Tibial nerve (tissue), 4 donors: ENCODE measurements at regions not wholly inside any gene's neighbourhood (a gene's known extent, or its start where the extent isn't known, plus 50 kb on each side); places are given as distances from the start of the nearest gene placed in this dataset.

Experiments used
- EP300 ChIP-seq, 2 donors: sonication (generic); formaldehyde crosslinking; IDR thresholded peaks; one replicate each; pipeline ENCODE4 v1.6.1; 2017; ENCODE audit warnings: antibody characterized with exemption in 2 of 2, mild to moderate bottlenecking in 1 of 2
- TF ChIP-seq, protein P1 (sequence below), 5 experiments: fragments of 200-600 bp in 3 of 5; fragments of 450-650 bp in 2 of 5; sonication (generic) in 3 of 5; IDR thresholded peaks; one replicate each; pipeline ENCODE4 v1.5.1; 2016 to 2019; ENCODE audit warnings: antibody characterized with exemption in 5 of 5, mild to moderate bottlenecking in 3 of 5, moderate library complexity in 2 of 5

- TF ChIP-seq, protein P1, sequence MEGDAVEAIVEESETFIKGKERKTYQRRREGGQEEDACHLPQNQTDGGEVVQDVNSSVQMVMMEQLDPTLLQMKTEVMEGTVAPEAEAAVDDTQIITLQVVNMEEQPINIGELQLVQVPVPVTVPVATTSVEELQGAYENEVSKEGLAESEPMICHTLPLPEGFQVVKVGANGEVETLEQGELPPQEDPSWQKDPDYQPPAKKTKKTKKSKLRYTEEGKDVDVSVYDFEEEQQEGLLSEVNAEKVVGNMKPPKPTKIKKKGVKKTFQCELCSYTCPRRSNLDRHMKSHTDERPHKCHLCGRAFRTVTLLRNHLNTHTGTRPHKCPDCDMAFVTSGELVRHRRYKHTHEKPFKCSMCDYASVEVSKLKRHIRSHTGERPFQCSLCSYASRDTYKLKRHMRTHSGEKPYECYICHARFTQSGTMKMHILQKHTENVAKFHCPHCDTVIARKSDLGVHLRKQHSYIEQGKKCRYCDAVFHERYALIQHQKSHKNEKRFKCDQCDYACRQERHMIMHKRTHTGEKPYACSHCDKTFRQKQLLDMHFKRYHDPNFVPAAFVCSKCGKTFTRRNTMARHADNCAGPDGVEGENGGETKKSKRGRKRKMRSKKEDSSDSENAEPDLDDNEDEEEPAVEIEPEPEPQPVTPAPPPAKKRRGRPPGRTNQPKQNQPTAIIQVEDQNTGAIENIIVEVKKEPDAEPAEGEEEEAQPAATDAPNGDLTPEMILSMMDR (IDR thresholded peaks at IDR 0.05): no peak
- no peak for TF ChIP-seq EP300 (IDR thresholded peaks at IDR 0.05)
Observed at GRCh38 chr4:38232741-38233140, 272.5 kb downstream of the PTTG2 start.
